ENCODE measurements at regions not wholly inside any gene's neighbourhood (a gene's known extent, or its start where the extent isn't known, plus 50 kb on each side); places are given as distances from the start of the nearest gene placed in this dataset.

DNA sequence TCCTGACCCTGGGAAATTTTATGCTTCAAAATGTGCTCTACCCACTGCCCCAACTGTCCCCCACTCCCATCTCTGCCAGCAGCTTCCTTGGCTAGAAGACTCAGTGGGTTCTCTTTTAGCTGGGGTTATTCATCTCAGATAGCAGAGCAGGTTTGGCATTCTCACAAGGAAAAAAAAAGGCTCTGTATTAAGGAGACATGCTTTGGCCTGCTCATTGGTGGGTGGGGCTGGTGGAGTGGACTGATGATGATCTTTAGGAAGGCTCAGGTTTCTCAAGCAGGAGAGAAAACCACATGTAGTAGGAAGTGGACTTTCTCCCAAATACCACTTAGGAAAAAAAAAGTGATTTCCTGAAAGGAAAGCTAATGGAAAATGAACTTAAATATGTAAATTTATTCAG, 279.2 kb upstream of the ZNF462 start:
- H3K27ac ChIP-seq, result no peak overlapping the region
- no peaks in the 10 kb centered on the region for H3K4me1 ChIP-seq (ENCODE audit: low read depth, poor library complexity, severe bottlenecking)
- H3K4me3 ChIP-seq (IDR thresholded peaks at IDR 0.05; ENCODE audit: insufficient read depth, low read depth, low read length), result no peak overlapping the region
- no peak overlapping the region for H3K9ac ChIP-seq
- H3K36me3 ChIP-seq (ENCODE audit: insufficient read depth), result no peaks in the 10 kb centered on the region
- H3K4me2 ChIP-seq, result no peak overlapping the region
- TF ChIP-seq, protein P1, sequence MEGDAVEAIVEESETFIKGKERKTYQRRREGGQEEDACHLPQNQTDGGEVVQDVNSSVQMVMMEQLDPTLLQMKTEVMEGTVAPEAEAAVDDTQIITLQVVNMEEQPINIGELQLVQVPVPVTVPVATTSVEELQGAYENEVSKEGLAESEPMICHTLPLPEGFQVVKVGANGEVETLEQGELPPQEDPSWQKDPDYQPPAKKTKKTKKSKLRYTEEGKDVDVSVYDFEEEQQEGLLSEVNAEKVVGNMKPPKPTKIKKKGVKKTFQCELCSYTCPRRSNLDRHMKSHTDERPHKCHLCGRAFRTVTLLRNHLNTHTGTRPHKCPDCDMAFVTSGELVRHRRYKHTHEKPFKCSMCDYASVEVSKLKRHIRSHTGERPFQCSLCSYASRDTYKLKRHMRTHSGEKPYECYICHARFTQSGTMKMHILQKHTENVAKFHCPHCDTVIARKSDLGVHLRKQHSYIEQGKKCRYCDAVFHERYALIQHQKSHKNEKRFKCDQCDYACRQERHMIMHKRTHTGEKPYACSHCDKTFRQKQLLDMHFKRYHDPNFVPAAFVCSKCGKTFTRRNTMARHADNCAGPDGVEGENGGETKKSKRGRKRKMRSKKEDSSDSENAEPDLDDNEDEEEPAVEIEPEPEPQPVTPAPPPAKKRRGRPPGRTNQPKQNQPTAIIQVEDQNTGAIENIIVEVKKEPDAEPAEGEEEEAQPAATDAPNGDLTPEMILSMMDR (conservative IDR thresholded peaks at IDR 0.05; ENCODE audit: low read depth, low read length), result no peak
- H3K79me2 ChIP-seq (ENCODE audit: insufficient read depth, low read depth), result no peaks in the 10 kb centered on the region
- H2AFZ ChIP-seq (ENCODE audit: low read depth), result no peak overlapping the region
- no peaks in the 10 kb centered on the region for H3K27me3 ChIP-seq (ENCODE audit: insufficient read depth, low read depth)
- H4K20me1 ChIP-seq (ENCODE audit: insufficient read depth), result no peaks in the 10 kb centered on the region

DNA sequence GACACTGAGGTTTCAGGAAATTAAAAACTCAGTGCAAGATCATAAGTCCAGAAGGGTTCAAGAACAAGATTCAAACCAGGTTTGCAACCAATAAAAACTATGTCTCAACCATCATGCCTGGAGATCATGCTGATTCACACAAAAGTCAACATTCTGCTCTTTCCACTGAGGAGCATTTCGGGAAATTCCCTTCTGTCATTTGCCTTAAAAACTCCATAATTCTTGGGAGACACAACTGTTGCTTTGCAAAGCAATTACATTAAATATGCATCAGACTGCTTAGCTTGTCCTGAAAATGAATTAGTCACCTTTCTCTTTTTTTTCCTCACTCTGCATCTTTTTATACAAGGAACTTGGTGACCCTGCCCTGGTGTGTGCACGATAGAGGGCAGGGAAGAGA, 275.9 kb upstream of the ZNF462 start:
- no peak overlapping the region for H3K27ac ChIP-seq
- TF ChIP-seq, protein P1 (conservative IDR thresholded peaks at IDR 0.05; ENCODE audit: low read depth, low read length), result no peak
- no peaks in the 10 kb centered on the region for H3K79me2 ChIP-seq (ENCODE audit: insufficient read depth, low read depth)
- H3K36me3 ChIP-seq (ENCODE audit: insufficient read depth), result no peaks in the 10 kb centered on the region
- H3K4me2 ChIP-seq, result no peak overlapping the region
- no peak overlapping the region for H2AFZ ChIP-seq (ENCODE audit: low read depth)
- H3K4me3 ChIP-seq (IDR thresholded peaks at IDR 0.05; ENCODE audit: insufficient read depth, low read depth, low read length), result no peak overlapping the region
- H3K27me3 ChIP-seq (ENCODE audit: insufficient read depth, low read depth), result no peaks in the 10 kb centered on the region
- H3K9ac ChIP-seq, result no peak overlapping the region
- no peaks in the 10 kb centered on the region for H3K4me1 ChIP-seq (ENCODE audit: low read depth, poor library complexity, severe bottlenecking)
- H4K20me1 ChIP-seq (ENCODE audit: insufficient read depth), result no peaks in the 10 kb centered on the region

DNA sequence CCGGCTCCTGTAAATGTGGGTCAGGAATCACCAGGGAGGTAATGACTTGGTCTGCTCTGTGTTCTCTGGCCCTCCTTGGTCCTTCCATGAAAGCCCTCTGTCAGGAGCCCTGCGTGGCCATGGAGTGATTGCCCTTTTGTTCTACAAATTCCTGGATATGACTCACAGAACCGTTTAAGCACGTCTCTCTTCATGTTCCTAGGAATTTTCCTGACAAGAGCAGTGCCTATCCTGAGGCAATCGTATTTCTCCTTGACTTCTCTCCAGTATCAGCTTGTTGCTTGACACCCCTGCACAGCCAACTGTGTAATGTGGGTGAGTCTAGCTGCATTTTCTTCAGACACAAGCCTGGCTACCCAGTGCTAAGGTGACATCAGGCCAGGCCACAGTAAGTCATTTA, 274.3 kb upstream of the ZNF462 start:
- Histone ChIP-seq H3K27me3 (ENCODE audit: insufficient read depth, low read depth) (no peaks in the 10 kb centered on the region), H3K9ac (no peak overlapping the region), H3K79me2 (ENCODE audit: insufficient read depth, low read depth) (no peaks in the 10 kb centered on the region), H4K20me1 (ENCODE audit: insufficient read depth) (no peaks in the 10 kb centered on the region), H2AFZ (ENCODE audit: low read depth) (no peak overlapping the region), H3K27ac (no peak overlapping the region), H3K4me2 (no peak overlapping the region), H3K4me1 (ENCODE audit: low read depth, poor library complexity, severe bottlenecking) (no peaks in the 10 kb centered on the region), H3K4me3 (IDR thresholded peaks at IDR 0.05; ENCODE audit: insufficient read depth, low read depth, low read length) (no peak overlapping the region), H3K36me3 (ENCODE audit: insufficient read depth) (no peaks in the 10 kb centered on the region)
- TF ChIP-seq, protein P1 (conservative IDR thresholded peaks at IDR 0.05; ENCODE audit: low read depth, low read length), result no peak

DNA sequence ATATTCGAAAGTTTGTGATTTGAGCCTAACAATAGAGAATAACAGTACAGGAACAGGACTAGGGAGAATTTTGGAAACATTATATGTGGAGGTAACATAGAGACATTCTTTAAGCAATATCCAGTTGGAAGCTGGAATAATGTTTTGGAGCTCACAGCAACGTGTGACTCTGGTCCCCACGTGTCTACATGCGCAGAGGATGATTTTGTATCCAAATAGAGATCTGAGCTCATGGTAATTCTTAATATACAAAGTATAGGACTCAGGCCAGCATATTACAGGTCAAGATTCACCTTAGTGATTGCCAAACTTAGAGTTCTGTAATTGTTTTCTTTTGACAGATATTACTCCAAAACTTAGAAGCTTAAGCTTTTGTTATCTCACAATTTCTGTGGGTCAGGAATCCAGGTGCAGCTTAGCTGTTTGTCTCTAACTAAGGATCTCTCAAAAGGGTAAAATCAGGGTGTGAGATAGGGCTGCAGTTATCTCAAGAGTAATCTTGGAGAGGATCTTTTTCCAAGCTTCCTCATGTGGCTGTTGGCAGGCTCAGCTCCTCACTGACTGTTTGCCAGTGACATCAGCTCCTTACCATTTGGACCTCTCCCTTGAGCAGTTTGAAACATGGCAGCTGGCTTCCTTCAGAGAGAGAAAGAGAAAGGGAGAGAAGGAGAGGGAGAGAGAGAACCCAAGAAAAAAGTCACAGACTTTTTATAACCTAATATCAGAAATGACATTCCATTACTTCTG, 272.0 kb upstream of the ZNF462 start:
- no peaks in the 10 kb centered on the region for H3K36me3 ChIP-seq (ENCODE audit: insufficient read depth)
- no peak overlapping the region for H3K27ac ChIP-seq
- H3K4me2 ChIP-seq, result no peak overlapping the region
- H3K9ac ChIP-seq, result no peak overlapping the region
- no peak overlapping the region for H2AFZ ChIP-seq (ENCODE audit: low read depth)
- H4K20me1 ChIP-seq (ENCODE audit: insufficient read depth), result no peaks in the 10 kb centered on the region
- TF ChIP-seq, protein P1 (conservative IDR thresholded peaks at IDR 0.05; ENCODE audit: low read depth, low read length), result no peak
- H3K79me2 ChIP-seq (ENCODE audit: insufficient read depth, low read depth), result no peaks in the 10 kb centered on the region
- no peaks in the 10 kb centered on the region for H3K4me1 ChIP-seq (ENCODE audit: low read depth, poor library complexity, severe bottlenecking)
- H3K4me3 ChIP-seq (IDR thresholded peaks at IDR 0.05; ENCODE audit: insufficient read depth, low read depth, low read length), result no peak overlapping the region
- peaks cover 1% of the 10 kb centered on the region; the same call in 1 of the 2 replicates for H3K27me3 ChIP-seq (ENCODE audit: insufficient read depth, low read depth)

Measured in KMS-11 (cell line).